ENCODE measurements at regions not wholly inside any gene's neighbourhood (a gene's known extent, or its start where the extent isn't known, plus 50 kb on each side); places are given as distances from the start of the nearest gene placed in this dataset.

GRCh38 chr7:20543500-20543899 lies 72.0 kb upstream of the ABCB5 start:
- Histone ChIP-seq H3K36me3 (ENCODE audit: control insufficient read depth, insufficient read depth, low read length) (no peaks in the 10 kb centered on the region), H2AFZ (ENCODE audit: low read depth, low read length) (no peak overlapping the region), H3K4me1 (replicated peaks in 1 of 2; ENCODE audit: control insufficient read depth in 2 of 2, insufficient read depth in 2 of 2, low read length in 2 of 2) (no peaks in the 10 kb centered on the region), H4K20me1 (replicated peaks; ENCODE audit: control insufficient read depth, insufficient read depth, low read length) (no peaks in the 10 kb centered on the region), H3K79me2 (ENCODE audit: control insufficient read depth, insufficient read depth, low read length) (no peaks in the 10 kb centered on the region), H3K27ac (ENCODE audit: extremely low read depth, low read depth, low read length) (no peak overlapping the region), H3K4me3 (no peak overlapping the region), H3K9me1 (ENCODE audit: control insufficient read depth, insufficient read depth, low read length) (no peaks in the 10 kb centered on the region), H3K9ac (ENCODE audit: insufficient read depth in 1 of 2, low read depth in 2 of 2, low read length in 2 of 2) (no peak overlapping the region), H3K9me3 (replicated peaks; ENCODE audit: control insufficient read depth, insufficient read depth, low read depth, low read length) (no peaks in the 10 kb centered on the region), H3K4me2 (ENCODE audit: insufficient read depth, low read length) (no peak overlapping the region), H3K27me3 (ENCODE audit: control insufficient read depth in 2 of 2, insufficient read depth in 2 of 2, low read length in 2 of 2) (no peaks in the 10 kb centered on the region)
- FAIRE-seq (no peak), DNase-seq (ENCODE audit: extremely low read depth in 1 of 4, low spot score in 3 of 4) (no peak), ATAC-seq (no peak)
- TF ChIP-seq, protein P1, sequence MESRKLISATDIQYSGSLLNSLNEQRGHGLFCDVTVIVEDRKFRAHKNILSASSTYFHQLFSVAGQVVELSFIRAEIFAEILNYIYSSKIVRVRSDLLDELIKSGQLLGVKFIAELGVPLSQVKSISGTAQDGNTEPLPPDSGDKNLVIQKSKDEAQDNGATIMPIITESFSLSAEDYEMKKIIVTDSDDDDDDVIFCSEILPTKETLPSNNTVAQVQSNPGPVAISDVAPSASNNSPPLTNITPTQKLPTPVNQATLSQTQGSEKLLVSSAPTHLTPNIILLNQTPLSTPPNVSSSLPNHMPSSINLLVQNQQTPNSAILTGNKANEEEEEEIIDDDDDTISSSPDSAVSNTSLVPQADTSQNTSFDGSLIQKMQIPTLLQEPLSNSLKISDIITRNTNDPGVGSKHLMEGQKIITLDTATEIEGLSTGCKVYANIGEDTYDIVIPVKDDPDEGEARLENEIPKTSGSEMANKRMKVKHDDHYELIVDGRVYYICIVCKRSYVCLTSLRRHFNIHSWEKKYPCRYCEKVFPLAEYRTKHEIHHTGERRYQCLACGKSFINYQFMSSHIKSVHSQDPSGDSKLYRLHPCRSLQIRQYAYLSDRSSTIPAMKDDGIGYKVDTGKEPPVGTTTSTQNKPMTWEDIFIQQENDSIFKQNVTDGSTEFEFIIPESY (CRISPR knock-in tag; IDR thresholded peaks at IDR 0.05), result no peak
- no peak for TF ChIP-seq ZNF589 (CRISPR knock-in tag; IDR thresholded peaks at IDR 0.05; ENCODE audit: low read depth)
- no peak for TF ChIP-seq SNIP1 (IDR thresholded peaks at IDR 0.05; ENCODE audit: low read depth)
- TF ChIP-seq ZNF57 (CRISPR knock-in tag; IDR thresholded peaks at IDR 0.05), result no peak
- TF ChIP-seq, protein P2, sequence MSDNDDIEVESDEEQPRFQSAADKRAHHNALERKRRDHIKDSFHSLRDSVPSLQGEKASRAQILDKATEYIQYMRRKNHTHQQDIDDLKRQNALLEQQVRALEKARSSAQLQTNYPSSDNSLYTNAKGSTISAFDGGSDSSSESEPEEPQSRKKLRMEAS (CRISPR knock-in tag; IDR thresholded peaks at IDR 0.05), result no peak
- TF ChIP-seq NUFIP1 (IDR thresholded peaks at IDR 0.05; ENCODE audit: partially characterized antibody), result no peak
- TF ChIP-seq ARID4B (CRISPR knock-in tag; IDR thresholded peaks at IDR 0.05), result no peak
- TF ChIP-seq, protein P3, sequence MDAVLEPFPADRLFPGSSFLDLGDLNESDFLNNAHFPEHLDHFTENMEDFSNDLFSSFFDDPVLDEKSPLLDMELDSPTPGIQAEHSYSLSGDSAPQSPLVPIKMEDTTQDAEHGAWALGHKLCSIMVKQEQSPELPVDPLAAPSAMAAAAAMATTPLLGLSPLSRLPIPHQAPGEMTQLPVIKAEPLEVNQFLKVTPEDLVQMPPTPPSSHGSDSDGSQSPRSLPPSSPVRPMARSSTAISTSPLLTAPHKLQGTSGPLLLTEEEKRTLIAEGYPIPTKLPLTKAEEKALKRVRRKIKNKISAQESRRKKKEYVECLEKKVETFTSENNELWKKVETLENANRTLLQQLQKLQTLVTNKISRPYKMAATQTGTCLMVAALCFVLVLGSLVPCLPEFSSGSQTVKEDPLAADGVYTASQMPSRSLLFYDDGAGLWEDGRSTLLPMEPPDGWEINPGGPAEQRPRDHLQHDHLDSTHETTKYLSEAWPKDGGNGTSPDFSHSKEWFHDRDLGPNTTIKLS (IDR thresholded peaks at IDR 0.05; ENCODE audit: borderline replicate concordance, low read depth), result no peak
- ChIA-PET POLR2A (no interaction called here), CTCF (ENCODE audit: low intra/inter-chr PET ratio) (no interaction called here)
- WGBS (ENCODE audit: insufficient coverage, low coverage, missing lambda C conversion rate), result 6% methylated on average over 1 of the region's 1 CpG
- intact Hi-C loops (cut with micrococcal nuclease), result no loop called here
- in situ Hi-C loops (cut with MboI), result no loop called here
- BruUV-seq (replicated peaks), result no TSS peak
